Non-pigmented ciliary epithelial cell (primary cell): ENCODE measurements at regions not wholly inside any gene's neighbourhood (a gene's known extent, or its start where the extent isn't known, plus 50 kb on each side); places are given as distances from the start of the nearest gene placed in this dataset.
A peak's percentile ranks its signal among the peaks of the same experiment; 100 is the strongest.

Experiments used
- DNase-seq: peaks from one replicate; pipeline ENCODE4 v3.0.0-alpha.2; 2010; ENCODE audit warnings: low read depth

GRCh38 chr5:175285261-175285660 lies 158.7 kb downstream of the DRD1 start:
- DNase-seq, result no peak

DNA sequence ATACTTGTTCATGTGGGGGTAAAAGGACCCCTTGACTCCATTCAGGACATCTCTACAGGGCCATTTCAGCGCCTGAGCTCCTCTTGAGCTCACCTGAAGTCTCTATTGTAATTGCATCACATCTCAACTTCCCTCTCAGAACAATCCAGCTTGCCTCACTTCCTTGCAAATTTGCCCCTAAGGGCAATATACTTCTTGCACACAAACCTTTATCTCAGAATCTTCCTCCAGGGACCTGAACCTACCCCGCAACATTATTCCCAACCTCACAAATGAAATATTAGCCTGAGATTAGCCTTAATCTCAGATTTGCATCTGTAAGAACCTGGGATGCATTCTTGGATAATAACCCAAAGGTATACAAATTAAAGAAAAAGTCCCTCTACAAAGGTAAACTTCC lies 159.2 kb downstream of the DRD1 start:
- DNase-seq, result no peak

DNA sequence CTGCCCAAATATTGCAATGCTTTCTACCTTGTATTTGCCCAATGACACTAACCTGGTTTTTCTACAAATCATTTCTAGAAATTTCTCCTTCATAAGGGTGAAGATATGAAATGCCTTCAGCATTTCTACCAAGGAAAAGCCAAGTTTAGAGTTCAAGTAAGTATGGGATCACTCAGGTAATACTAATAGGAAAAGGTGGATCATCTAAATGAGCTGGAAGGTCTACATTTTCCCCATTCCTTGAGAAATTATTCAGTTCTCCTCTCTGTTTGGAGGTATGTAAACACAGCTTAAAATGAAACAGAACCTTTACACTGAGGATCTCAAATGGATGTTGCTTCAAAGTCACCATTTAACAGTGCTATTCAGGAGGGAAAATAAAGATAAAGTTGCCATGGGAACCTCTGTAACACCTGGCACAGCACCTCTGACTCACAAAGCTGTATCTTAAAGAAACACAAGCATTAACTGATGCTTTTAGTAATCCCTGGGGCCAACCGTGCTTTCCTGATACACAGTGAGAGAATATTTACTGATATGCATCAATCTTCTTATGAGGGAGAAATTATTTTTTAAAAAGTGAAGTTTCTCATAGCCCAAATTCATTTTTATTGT lies 161.3 kb downstream of the DRD1 start:
- no peak for DNase-seq

- no peak for DNase-seq
Measured at GRCh38 chr5:175281714-175282113, 162.3 kb downstream of the DRD1 start.

DNA sequence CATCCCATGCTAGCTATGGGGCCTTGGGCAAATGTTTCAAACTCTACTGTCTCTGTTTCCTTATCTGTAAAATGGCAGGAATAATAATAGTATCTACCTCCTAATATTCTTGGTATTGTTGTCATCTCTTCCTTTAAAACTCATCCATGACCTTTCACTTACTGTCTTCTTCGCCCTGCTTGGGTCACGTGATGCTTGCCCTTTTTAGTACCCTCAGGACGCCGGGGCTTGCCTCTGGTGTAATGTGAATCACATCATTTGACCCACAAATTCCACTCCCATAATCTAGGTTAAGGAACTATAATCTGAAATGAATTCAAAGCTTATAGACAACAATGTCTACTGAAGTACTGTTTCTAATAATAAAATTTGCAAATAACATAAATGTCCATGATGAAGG lies 162.7 kb downstream of the DRD1 start:
- DNase-seq, result no peak

GRCh38 chr5:175279506-175279905 lies 164.5 kb downstream of the DRD1 start:
- no peak for DNase-seq

DNA sequence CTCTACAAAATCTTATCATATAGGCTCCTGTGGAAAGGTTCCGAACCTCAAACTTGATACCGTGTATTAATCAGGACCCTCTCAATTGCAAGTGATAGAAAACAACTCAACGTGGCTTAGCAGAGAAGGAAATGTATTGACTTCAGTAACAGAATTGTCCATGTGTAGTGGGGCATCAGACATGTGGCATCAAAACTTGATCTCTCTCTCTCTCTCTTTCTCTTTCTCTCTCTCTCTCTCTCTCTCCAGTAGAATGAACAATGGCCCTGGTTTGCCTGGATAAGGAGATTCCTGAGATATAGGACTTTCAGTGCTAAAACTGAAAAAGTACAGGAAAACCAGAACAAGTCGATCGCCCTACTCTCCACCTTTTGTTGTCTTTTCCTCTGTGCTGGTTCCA lies 168.2 kb downstream of the DRD1 start:
- no peak for DNase-seq

DNA sequence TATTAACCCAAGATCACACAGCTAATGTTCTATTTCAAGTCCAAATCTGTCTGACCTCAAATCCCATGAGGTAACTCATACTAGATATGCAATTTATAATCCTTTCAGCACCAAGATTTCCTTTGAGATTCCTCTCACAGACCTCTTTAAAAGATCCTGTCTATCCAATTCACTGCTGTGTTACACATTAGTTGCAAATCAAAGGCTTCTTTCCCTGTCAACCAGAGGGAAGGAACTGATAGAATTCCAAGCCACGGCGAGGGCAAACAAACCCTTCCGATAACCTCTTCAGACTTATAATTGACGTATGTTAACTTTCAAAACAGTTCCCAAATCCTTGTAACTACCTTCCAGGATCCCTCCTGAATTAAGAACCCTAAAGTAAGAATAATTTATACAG lies 168.9 kb downstream of the DRD1 start:
- DNase-seq, result no peak

DNA sequence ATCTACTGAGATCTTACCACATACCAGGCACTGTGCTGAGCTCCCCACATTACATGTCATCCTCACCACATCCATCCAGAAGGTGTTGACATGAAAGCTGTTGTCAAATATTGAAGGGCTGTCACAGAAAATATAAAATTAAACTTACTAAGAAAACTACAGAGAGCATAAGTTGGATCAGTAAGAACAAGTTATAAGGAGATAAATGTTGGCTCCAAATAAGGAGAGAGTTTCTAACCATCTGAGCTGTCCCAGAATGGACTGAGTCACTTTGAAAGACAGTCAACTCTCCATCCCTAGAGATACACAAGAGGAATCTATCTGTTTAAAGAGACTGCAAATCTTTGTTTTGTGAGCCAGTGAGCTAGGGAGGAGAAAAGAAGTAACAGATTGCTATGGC lies 169.8 kb downstream of the DRD1 start:
- DNase-seq, result no peak

GRCh38 chr5:175264406-175264805 lies 179.6 kb downstream of the DRD1 start:
- DNase-seq, result no peak

DNA sequence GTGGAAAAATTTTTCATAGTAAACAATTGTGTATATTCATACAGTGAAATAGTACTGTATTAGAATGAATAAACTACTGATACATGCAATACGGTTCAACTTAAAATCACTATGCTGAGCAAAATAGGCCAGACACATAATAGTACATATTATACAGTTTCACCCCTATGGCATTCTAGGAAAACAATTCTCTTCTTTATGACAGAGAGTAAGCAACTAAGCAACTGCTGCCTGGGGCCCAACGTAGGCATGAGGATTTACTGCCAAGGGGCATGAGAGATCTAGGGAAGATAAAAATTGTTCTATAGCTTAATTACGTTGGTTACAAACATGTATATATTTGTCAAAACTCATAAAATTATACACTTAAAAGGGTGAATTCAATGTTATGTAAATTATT lies 180.2 kb downstream of the DRD1 start:
- no peak for DNase-seq

- DNase-seq, result no peak
Measured at GRCh38 chr5:175261526-175261925, 182.5 kb downstream of the DRD1 start.

DNA sequence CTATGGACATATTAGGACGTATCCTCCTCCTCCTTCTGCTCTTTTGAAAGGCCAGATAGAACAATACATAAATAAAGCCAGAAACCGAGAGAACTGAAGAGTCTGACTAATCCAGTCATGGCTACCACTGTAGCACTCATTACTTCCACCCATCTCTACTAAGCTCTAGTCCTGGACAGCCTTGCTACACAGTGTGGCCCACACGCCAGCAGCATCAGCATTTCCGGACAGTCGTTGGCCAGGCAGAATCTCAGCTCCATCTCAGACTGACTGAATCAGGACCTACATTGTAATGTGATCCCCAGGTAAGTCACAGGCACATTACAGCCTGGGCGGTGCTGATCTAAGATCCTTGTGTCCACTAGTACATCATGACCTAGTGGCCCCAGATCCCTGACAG lies 182.9 kb downstream of the DRD1 start:
- DNase-seq, result no peak

DNA sequence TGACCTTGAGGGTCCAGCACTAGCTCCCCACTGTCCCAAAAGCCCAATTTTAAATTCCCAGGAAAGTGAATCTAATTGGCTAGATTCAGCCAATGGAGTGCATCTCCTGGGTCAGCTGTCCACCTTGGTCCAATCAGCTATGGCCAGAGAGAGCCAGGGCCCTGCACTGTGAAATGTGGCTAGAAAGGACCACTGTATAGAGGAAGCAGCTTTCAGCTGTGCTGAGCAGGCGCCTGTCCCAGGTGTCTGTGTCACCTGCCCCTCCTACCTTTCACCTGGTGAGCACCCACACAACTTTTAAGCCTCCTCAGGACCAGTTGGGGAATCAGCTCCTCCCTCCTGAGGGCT lies 186.2 kb downstream of the DRD1 start:
- DNase-seq, result no peak

DNA sequence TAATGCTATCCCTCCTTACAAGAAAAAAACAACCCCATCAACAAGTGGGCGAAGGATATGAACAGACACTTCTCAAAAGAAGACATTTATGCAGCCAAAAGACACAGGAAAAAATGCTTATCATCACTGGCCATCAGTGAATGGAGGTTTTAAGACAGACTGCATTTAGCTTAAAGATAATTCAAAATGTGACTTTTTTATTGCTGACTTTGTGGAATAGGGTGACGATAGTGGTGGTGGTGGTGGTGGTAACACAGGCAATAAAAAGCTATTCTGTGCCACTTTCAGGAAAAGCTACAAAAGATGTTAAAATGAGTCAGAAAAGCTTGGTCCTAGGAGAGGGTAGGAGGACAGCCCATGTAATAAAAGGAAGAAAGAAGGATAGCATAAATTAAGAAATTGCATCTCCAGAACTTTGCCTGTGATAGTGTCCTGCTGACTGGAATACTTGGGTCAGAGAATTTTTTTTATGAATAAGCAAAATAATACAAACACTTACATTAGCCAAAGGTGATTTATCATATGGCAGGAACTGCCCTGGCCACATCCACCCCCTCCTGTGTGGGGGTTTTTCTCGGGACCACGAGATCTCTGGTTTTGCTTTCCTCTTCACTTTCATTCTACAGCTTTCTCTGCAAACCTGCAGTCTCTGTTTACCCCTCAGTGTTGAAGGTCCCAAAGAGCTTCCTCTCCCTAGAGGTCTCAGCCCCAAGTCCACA lies 186.7 kb downstream of the DRD1 start:
- no peak for DNase-seq

- no peak for DNase-seq
Measured at GRCh38 chr5:175254155-175254554, 189.8 kb downstream of the DRD1 start.

GRCh38 chr5:175253597-175253996 lies 190.4 kb downstream of the DRD1 start:
- no peak for DNase-seq

GRCh38 chr5:175252234-175252805 lies 191.7 kb downstream of the DRD1 start:
- no peak for DNase-seq

GRCh38 chr5:175250426-175250825 lies 193.6 kb downstream of the DRD1 start:
- DNase-seq, result no peak

DNA sequence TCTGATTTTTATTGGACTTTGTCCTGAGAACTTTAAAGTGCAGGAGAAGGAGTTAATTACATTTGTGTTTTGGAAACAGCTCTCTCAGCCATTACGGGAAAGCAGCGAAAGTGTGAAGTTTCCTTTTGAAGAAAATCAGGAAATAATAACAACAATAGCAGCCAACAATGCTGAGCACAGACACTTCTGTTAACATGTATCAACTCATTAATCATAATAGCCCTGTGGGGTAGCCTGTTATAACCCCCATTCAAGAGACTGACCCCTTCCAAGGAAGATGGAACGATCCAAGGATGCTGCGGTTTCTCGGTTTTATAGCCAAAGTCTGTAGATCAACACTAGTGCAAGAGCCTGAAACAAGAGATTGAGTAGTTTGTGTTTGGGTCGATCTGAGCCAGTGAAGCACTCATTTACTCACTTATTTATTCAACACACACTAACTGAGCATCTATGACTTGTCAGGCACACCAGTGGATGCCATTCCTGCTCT lies 195.5 kb downstream of the DRD1 start:
- DNase-seq, result no peak

- DNase-seq, result no peak
Measured at GRCh38 chr5:175246889-175247520, 197.0 kb downstream of the DRD1 start.

GRCh38 chr5:175246242-175246888 lies 197.6 kb downstream of the DRD1 start:
- peak; percentile 88 for DNase-seq

- no peak for DNase-seq
Measured at GRCh38 chr5:175243441-175243840, 200.5 kb downstream of the DRD1 start.
